ENCODE measurements at regions not wholly inside any gene's neighbourhood (a gene's known extent, or its start where the extent isn't known, plus 50 kb on each side); places are given as distances from the start of the nearest gene placed in this dataset.

GRCh38 chr2:240291337-240292034, 144.0 kb upstream of the GPC1 start:
- no peak overlapping the region for H3K27ac ChIP-seq
- TF ChIP-seq ZFX (IDR thresholded peaks at IDR 0.05): no peak
- TF ChIP-seq, protein P1, sequence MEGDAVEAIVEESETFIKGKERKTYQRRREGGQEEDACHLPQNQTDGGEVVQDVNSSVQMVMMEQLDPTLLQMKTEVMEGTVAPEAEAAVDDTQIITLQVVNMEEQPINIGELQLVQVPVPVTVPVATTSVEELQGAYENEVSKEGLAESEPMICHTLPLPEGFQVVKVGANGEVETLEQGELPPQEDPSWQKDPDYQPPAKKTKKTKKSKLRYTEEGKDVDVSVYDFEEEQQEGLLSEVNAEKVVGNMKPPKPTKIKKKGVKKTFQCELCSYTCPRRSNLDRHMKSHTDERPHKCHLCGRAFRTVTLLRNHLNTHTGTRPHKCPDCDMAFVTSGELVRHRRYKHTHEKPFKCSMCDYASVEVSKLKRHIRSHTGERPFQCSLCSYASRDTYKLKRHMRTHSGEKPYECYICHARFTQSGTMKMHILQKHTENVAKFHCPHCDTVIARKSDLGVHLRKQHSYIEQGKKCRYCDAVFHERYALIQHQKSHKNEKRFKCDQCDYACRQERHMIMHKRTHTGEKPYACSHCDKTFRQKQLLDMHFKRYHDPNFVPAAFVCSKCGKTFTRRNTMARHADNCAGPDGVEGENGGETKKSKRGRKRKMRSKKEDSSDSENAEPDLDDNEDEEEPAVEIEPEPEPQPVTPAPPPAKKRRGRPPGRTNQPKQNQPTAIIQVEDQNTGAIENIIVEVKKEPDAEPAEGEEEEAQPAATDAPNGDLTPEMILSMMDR (conservative IDR thresholded peaks at IDR 0.05): no peak

GRCh38 chr2:240292035-240292574, 143.4 kb upstream of the GPC1 start:
- no peak overlapping the region for H3K27ac ChIP-seq
- no peak for TF ChIP-seq ZFX (IDR thresholded peaks at IDR 0.05)
- TF ChIP-seq, protein P1 (conservative IDR thresholded peaks at IDR 0.05): no peak

DNA sequence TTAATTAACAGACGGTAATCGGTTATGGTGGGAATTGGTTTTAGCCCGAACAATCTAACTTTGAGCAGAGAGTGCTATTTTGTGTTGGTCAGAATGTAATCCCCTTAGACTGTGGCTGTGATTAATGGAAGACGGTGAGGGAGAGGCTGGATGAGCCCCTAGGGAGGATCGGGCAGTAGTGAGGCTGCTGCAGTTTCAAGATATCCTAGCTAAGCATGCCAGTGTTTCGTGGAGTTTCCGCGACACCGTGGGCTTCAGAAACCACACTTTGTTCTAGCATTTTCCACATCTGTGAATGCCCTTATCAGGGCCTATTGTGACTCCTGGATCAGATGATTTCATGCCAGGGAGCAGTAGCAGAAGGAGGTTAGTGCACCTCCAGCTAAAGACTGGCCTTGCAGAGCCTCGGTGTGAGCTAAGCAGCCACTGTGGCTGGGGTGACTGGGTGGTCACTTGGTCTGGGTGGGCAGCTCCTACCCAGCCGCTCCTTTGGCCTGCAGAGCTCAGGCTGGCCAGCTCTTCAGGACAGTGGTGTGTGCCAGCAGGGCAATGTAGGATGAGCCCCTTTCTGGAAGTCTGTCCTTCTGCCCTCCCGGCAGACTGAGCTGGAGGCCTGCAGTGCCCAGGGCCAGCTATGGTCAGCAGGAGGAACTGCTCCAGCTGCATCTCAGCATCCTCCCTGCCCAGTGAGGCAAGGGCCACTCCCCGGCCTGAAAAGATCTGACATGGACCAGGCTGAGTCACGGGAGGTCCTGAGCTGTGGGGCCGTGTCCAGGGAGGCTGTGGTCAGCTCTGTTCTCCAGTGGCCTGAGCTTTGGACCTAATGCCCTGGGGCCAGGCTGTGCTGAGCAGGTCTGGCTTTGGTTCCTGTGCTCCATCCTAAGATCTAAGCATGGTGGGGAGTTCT, 142.6 kb upstream of the GPC1 start:
- no peak overlapping the region for H3K27ac ChIP-seq
- TF ChIP-seq, protein P1 (conservative IDR thresholded peaks at IDR 0.05): no peak
- no peak for TF ChIP-seq ZFX (IDR thresholded peaks at IDR 0.05)

- TF ChIP-seq, protein P1 (conservative IDR thresholded peaks at IDR 0.05): no peak
- TF ChIP-seq ZFX (IDR thresholded peaks at IDR 0.05): no peak
- no peak overlapping the region for H3K27ac ChIP-seq
These were observed 141.7 kb upstream of the GPC1 start for GRCh38 chr2:240293557-240294461.

DNA sequence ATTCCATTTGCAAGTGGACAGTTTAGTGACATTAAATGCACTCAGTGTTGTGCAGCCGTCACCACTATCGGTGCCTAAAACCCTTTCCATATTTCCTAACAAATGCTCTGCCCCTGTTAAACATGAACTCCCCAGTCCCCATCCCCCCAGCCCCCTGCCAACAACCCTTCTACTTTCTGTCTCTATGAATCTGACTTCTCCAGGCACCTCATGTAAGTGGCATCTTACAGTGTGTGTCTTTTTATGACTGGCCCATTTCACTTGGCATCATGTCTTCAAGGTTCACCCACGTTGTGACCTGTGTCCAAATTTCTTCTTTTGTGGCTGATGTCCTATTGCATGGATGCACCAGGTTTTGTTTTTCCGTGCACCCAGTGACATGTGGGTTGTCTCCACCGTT, 140.9 kb upstream of the GPC1 start:
- no peak for TF ChIP-seq ZFX (IDR thresholded peaks at IDR 0.05)
- TF ChIP-seq, protein P1 (conservative IDR thresholded peaks at IDR 0.05): no peak
- no peak overlapping the region for H3K27ac ChIP-seq

DNA sequence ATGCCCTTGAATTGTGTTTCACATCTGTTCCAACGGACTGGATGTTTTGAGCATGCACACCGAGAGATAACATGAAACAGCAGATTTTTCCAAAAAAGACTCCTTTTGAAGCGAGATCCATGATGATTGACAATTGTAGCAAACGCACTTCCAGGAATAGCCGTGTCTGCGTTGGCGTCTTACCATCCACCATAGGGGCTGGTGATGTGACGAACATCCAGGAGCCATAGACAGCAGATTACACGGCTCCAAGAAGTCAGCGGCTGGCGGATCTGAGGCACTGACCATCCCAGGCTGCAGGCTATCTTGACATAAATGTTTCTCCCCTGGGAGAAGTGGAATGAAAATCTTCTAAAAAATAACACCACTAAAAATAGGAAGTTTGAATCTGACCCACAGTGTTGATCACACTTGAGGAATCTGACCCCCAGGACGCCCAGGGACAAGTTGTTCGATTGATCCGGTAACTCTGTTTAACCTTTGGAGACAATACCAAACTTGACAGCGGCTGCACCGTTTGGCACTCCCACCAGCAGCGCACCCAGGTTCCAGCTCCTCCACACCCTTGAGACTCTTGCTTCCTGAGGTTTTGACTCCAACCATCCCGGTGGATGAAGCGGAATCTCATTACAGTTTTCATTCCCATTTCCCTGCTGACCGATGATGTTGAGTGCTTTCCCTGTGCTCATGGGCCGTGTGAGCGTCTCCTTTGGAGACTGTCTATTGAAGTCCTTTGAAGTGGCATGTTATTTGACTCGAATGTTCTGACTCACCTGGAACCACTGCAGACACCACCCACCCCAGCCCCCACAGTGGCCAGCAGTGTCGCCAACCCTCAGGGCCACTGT, 140.0 kb upstream of the GPC1 start:
- no peak for TF ChIP-seq ZFX (IDR thresholded peaks at IDR 0.05)
- TF ChIP-seq, protein P1 (conservative IDR thresholded peaks at IDR 0.05): no peak
- no peak overlapping the region for H3K27ac ChIP-seq

All from C4-2B (cell line).